Right renal cortex interstitium (tissue), 3 donors: ENCODE measurements at regions not wholly inside any gene's neighbourhood (a gene's known extent, or its start where the extent isn't known, plus 50 kb on each side); places are given as distances from the start of the nearest gene placed in this dataset.

Experiments used
- DNase-seq, 3 donors: peaks; one replicate each; pipeline ENCODE4 v3.0.0-alpha.2; 2013; ENCODE audit warnings: low read depth in 3 of 3, low spot score in 2 of 3

DNA sequence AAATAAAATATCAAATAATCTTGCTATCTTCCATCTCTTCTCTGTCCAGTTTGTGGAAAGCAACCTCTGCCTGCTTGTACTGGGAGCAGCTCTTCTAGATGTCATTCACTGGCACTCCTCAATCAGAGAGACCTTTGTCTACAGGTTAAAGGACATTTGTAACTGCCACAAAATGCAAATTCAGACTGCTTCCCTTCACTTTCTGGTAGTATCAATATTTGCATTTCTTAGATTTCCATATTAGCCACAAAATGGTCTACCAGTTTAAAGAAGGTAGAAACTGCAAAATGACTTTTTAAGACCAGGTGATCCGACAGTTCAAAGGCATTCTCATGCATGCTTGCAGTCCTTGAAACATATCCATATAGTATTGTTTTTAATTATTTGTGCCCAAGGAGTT, 51.7 kb upstream of the RCN1 start:
- DNase-seq, result no peak

DNA sequence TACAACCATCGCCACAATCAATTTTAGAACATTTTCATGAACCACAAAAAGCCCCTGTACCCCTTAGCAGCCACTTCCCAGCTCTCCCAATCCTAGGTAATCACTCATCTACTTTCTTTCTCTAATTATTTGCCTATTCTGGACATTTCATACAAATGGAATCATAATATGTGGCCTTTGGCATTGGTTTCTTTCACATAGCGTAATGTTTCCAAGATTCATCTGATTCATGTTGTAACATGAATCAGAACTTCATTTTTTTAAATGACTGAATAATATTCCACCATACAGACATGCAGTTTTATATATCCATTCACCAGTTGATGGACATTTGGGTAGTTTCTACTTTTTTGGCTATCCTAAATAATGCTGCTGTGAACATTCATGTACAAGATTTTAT, 56.2 kb upstream of the RCN1 start:
- no peak for DNase-seq

DNA sequence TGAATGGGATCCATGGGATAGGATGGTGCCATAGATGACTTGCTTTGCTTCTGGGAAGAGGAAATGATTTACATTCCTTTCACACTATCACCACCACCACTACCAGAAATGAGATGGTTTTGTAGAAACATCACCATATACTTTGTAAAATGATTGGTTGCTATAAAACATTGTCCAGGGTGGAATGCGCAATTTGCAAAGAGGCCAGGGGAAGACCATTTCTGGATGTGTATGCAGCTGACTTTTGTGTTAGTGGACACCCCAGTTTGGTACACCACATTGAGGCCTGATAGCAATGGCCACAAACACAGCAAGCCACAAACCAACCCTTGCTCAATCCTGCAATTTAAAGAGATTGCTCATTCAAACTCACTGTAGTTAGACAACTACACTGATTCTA, 56.7 kb upstream of the RCN1 start:
- no peak for DNase-seq

DNA sequence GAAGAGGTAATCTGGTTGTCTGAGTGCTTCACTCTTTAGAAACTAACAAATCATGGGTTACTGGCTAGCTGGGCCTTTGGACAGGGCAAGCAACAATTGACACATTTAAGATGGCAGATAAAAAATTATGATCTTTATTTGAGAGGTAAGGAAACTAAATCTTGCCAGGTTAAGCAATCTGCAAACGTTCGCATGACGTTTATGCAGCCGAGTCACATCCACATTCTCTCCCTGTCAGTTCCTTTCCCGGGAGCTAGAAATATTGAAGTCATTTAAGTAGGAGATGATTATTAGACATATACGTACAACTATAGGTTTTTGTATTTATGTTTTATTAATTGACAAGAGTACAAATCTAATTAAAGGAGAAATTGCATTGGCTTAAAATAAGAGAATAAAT, 57.4 kb upstream of the RCN1 start:
- DNase-seq, result no peak

DNA sequence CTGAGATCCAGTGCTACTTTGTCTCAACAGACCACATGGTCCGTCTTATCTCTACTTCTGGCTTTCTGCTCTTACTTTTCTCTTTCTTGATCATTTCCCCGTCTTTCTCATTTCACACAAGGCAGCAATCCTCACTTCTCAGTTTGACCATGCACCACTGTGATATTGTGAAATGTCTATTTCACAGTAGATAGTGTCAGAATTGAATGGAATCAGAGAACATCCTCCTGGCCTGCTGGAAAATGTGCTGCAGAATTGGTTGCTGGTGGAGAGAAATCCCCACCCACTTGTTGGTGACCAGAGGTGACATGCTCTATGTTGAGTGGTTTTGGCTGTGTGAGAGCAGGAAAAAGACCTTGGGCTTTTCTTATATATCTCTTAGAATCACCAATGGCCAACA, 57.8 kb upstream of the RCN1 start:
- DNase-seq, result no peak

DNA sequence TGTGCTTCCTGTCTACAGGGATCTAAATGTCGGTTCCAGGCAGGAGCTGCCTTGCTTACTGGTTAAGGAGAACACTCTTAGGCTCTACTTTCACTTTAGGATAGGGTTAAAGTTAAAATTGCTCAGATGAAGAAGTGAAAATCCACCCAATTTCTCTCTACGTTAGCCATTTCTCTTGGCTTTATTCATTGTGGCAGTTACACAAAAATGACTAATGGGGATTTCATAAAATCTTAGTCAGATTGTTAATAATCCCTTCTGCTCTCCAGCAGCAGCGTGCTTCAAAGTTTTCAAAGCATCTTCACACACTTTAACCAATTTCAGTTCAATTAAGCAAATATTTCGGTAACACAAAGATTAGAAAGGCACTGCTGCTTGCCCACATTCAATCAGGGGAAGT, 58.4 kb upstream of the RCN1 start:
- no peak for DNase-seq

DNA sequence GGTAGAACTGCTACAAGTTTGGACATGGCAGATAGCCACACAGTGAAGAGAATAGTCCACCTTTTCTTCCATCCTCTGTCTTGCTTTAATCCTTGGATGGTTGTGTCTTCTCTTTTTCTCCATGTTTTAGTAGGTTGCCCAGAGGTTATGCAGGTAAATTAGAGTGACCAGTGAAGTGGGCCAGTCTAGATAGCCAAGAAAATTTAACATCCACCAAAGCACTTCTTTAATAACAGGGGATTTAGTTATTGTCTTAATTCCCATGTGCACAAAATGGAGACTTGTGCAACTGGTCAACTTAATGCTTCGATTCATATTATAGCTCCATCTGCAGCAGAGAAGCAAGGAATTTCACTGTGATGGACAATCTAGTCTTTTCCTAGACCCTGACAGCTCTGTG, 58.8 kb upstream of the RCN1 start:
- DNase-seq, result no peak

DNA sequence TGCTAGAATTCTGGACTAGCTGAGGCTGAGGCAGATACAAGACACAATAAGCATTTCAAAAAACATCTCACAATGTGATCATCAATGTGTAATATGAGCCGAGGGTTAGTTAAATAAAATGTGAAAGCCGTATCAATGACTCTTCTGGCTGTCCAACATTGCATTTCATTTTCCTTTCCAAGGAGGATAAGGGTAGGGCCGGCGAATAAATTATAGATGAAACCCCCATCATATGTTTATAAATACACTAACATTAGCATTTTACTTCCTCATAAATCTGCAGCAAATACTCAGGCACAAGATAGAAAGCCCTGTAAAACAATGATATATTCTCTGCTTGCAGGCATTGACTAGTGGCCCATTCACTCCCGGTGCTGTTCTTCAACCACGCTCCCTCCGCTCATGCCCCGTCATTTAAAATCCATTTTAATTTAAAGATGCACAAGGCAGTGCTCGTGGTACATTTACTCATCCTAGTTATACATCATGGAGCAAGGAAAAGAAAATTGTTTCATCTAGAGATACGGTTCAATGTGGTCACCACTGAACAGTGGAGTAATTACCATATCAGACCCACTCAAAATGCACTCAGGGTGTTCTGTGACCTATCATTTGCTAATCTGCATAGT, 59.9 kb upstream of the RCN1 start:
- DNase-seq, result no peak

DNA sequence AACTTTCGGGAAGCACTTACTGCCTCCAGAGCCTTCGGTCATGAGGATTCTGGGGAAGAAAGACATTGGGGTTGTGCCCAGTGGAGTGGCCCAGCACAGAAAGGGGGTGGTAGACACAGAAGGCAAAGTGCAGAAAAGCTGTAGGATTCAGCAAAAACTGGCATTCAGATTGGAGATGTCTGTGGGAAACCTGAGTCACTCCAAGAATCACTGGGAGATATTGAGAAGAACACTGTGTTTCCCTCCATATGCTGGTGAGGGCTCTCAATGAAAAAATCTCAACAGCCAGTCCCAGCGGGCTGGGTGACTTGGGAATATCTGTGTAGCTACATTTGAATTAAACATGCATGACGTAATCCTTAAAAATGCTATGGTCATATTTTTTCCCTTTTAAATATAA, 61.2 kb upstream of the RCN1 start:
- no peak for DNase-seq

DNA sequence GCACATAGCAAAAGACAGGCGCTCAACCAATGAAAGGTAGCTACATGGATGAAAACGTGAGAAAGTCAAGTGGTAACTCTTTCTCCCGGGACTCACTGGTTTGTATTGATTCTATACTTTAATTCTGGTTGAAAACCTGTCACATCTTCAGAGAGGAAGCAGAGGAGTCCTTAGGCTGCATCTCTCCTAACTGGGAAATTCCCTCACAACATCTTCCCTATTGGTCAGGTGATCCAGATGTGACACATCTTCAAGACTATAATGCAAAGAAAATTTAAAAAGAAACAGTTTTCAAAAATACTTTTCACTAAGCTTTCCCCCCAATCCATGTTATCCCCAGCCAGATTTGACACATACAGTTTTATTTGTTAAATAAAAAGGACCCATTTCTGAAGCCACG, 62.7 kb upstream of the RCN1 start:
- no peak for DNase-seq

DNA sequence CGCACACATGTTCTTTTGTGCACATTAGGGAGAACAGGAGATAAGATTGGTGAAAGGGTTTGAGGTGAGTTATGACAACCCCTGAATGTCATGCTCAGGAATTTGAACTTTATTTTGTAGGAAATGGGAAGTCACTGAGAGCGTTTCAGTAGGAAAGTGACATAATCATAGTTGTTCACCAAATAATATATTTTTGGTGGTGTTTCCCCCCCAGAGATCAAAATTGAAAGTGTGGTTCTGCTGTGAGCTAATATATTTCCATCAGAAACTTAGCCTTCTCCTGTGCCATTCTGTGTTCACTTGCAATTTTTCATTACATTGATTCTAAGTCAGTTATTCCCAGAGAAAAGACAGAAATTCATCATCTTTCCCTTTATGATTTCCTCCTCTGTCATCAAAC, 64.1 kb upstream of the RCN1 start:
- no peak for DNase-seq

DNA sequence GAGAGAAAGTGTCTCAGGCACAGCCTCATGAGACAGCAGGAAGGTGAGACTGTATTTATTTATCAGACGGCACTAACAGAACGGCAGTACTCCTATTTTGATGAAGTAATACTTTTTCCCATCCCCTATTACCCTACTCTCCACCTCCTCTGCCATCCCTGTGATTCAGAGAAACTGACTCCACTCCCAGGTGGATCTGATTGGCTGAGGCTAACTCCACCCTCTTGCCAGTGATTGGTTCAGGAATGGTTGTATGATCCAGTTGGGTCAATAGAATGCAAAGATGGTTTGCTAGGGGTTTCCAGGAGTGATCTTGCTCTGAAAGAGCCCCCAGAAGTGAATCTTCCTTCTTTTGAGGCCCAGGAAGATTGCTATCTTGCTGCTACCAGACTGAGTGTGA, 65.9 kb upstream of the RCN1 start:
- no peak for DNase-seq

DNA sequence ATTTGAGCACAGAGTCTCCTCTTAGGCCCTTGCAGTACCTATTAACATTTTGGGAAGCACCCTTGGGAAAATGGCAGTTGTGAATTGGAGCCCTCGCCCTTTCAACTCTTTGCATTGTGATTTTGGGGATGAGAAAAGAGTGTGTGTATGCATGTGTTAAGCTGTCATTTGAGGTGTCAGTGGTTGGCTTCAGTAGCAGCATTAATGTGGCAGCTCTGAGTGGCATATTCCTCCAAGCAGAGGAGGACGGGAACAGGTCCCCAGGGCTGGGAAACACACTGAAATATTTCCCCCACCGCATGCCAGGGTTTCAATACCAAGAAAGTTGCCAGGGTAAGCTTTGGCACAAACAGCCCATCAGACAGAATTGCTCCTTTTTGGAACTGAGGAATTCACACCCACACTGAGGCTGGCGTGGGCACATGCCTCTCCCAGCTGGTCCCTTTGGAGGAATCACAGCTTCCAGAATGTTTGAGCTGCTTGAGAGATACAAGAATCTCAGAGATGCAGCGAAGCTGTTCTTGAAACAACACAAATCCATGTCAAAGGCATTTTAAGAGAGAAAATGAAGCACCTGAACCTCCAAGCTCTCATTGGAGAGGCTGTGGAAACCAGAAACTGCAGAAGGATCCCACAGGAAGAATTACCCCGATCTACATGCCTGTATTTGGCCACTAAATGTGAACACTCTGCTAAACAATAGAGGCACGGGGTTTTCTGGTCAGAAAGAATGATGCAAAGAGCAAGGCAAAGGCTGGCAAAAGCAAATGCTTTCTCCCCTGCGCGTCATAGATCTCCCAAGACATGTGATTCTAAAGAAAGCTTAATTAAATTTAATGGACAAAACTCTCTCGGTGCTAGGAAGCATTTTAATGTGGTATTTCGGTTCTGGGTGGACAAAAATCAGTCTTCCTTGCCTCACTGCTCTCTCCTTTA, 67.2 kb upstream of the RCN1 start:
- no peak for DNase-seq

DNA sequence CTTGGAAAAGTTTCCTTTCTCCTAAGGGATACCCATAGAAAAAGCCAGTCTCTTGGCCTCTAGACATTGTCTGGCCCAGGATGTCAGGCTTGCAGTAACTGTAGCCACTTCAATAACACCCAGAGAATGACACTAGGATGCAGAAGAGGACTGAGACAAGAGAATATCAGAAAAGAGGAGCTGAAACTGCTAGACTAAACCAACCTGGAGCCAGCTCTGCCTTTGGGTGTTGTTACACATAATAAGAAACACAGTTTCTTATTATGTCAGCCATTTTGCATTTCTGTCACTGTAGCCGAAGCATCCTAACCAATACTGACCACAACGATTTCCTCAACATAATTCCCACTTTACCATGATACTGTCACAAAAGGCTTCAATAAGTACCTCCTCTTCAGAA, 72.2 kb upstream of the RCN1 start:
- no peak for DNase-seq

DNA sequence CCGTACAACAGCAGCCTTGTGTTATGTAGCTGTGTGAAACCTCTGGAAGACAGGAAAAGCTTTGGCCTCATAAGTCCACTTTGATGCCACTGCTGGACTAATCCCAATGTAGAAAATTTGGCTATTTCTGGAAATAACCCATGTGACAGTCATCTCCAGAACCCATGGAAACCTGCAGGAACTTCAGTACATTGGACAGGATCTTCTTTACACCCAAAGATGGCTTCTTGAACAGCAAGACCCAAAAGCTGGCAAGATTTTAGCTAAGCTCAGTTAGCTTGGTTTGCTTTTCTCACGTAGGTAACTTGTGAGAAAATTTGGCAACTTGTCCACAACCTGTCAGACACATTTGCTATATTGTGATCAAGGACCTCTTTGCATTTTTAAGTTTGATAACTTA, 74.8 kb upstream of the RCN1 start:
- DNase-seq, result no peak

DNA sequence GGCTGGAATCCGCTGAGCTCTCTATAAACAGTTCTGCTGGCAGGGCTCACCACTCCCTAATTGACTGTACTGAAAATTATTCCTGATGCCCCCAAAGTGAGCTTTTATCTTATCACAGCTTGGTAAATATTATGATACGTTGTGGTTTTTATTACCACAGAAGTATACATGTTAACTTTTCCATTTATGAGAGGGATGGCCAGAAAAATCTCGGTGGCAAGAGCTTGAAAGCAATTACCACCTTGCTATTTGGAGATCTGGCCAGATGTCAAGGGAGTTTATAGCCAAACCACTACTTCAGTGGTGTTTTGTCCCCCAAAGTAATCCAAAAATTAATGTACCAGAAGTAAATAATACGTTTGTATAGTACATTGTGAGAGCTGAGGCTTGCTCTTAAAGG, 75.4 kb upstream of the RCN1 start:
- DNase-seq, result no peak

DNA sequence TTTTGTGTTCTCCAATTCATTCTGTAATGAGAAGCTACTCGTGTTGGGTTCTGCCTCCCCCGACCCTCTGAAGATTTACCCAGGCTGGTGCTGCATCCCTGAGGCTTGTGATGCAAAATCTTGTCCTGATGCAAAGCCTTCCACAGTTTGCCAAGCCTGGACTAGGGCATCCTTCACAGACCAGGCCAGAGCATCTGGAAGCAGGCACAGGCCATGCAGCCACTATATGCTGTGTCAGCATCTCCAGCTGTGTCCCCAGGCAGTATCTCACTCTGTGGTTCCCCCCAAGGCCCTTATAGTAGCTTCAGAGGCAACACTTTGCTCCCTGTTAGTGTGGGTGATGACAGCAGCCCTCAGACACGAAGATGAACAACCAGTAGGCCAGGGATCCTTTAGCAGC, 77.3 kb upstream of the RCN1 start:
- no peak for DNase-seq

DNA sequence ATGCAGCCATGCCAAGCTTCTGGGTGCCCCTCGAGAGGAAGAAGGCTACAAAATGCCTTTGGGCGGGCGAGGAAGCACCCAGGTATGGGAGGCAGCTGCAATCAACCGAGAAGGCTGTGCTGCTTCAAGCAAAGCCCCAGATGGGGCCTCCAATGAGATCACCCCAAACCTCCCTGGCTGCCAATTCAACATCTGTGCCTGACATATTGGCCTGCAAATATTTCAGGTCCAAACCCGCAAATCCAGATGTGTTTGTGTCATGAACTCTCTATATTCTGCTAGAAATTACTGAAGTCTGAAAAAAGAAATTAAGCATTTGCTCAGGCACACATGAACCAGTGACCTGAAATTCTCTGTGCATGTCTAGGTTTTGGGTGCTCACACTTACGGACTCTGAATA, 78.8 kb upstream of the RCN1 start:
- no peak for DNase-seq

DNA sequence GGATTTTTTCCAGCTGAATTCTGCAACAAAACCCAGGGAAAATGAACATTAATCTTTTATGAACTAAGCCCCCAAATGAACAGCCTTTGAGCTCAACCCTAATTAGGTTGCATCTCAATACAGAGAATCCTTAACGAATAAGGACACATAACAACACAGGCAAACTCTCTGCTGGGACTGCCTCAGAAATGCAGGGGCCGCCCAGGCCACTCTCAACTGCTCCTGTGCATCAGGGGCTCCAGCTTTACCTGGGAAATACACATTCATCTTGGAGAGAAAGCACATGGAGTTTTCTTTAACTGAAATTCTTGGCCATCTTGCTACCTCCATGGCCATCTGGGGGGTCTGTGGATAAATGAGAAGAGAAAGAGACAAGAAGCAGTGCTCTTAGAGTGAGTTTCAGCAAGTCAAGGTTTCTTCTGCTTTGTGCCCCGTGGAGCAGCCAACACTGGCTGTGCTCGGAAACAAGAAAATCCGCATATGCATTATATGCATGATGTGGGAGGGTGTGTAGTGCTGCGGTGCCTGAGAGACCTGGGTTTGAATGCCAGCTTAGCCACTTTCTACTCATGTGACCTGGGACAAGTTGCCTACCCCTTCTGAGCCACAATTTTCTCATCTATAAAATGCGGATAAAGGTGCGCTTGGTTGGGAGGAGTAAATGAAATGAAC, 81.9 kb upstream of the RCN1 start:
- DNase-seq, result no peak

DNA sequence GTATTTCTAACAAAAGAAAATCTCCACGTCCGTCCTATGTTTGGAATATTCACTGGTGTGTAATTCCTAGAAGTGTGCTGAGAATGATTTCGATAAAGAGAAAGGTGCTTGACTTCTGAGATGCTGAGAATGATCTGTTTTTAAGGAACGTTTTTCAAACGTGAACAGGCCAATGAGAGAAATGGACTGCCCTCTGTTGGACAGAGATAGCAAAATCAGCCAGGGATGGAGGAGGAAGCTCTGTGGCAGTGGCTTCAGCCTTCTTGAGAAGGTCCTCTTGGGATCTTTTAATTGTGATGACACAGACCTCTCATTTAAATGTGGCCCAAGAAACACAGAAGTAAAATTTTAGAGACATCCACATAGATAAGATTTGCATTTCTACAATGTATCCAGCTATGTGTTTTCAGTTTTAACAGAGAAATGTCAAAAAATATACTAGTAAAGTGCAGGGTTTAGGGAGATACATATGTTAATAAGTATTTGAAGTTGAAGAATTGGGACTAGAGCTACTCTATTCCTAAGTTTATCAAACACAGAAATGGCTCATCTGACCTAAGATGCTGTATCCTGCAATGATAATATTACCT, 84.0 kb upstream of the RCN1 start:
- no peak for DNase-seq

DNA sequence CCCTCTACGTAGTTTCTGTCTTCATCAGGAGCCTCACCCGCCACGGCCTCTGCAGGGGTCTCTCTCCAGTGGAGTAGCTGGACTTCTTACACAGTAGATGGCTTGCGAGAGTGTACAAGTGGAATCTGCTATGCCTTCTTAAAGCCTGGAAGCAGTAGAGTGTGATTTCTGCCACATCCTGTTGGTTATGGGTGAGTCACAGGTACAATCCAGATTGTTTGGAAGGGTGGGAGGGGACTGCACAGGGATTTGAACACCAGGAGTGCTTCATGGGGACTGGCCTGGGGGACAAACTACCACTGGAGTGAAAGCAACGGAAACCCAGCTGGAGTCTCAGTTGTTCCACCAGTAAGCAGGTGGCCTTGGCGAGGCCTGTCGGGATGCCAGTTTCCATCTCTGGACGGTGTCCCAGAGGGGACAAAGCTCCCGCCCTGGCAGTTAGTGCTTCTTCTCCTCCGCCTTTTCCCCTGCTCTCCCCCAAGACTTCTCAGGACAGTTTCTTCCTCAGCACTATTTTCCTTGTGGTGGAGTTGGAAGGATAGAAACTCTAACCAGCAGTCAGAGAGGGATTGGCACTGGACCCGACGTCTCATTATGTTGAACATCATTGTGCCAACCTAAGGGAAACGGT, 85.0 kb upstream of the RCN1 start:
- DNase-seq, result no peak
